Thyroid gland (tissue), 4 donors: ENCODE measurements at regions not wholly inside any gene's neighbourhood (a gene's known extent, or its start where the extent isn't known, plus 50 kb on each side); places are given as distances from the start of the nearest gene placed in this dataset.
"Not testable (repeated sequence)": the region's sequence is repeated elsewhere in the genome, so short reads cannot be mapped to it uniquely, and the experiment has no call there.

ENCODE experiments used
- DNase-seq, 2 donors: peaks; one replicate each; pipeline ENCODE4 v3.0.0-alpha.2; 2019
- H3K27ac ChIP-seq, 3 donors: fragments of 200-600 bp; sonication (generic); 1 replicate in 2 of 3; 2 replicates in 1 of 3; pipeline ENCODE4 v1.5.1; 2016 to 2019; ENCODE audit warnings: mild to moderate bottlenecking in 1 of 3, moderate library complexity in 1 of 3
- H3K27me3 ChIP-seq: fragments of 200-600 bp; sonication (generic); one replicate; pipeline ENCODE4 v1.5.1; 2019
- H3K36me3 ChIP-seq, 2 donors: fragments of 200-600 bp; sonication (generic); one replicate each; pipeline ENCODE4 v1.5.1; 2016 to 2019
- H3K4me1 ChIP-seq, 2 donors: fragments of 200-600 bp; sonication (generic); one replicate each; pipeline ENCODE4 v1.5.1; 2017 to 2019
- H3K4me3 ChIP-seq, 3 donors: fragments of 200-600 bp; sonication (generic); replicated peaks in 1 of 3; 1 replicate in 2 of 3; 2 replicates in 1 of 3; pipeline ENCODE4 v1.5.1; 2016; ENCODE audit warnings: mild to moderate bottlenecking in 1 of 3
- H3K9me3 ChIP-seq: fragments of 200-600 bp; sonication (generic); one replicate; pipeline ENCODE4 v1.5.1; 2017
- CTCF ChIP-seq, 6 experiments: fragments of 200-600 bp in 3 of 6; fragments of 450-650 bp in 3 of 6; sonication (generic) in 3 of 6; IDR thresholded peaks; one replicate each; pipeline ENCODE4 v1.5.1; 2016 to 2019; ENCODE audit warnings: antibody characterized with exemption in 6 of 6, mild to moderate bottlenecking in 2 of 6, inconsistent platforms in 1 of 6, moderate library complexity in 1 of 6
- POLR2A ChIP-seq, 2 donors: fragments of 450-650 bp; IDR thresholded peaks; one replicate each; pipeline ENCODE4 v1.6.1; 2017; ENCODE audit warnings: antibody characterized with exemption in 2 of 2, mild to moderate bottlenecking in 2 of 2, moderate library complexity in 1 of 2
- WGBS, 2 donors: methylation state at CpG; one replicate each; pipeline ENCODE4 v1.1.5; 2017; 5-methylcytosine and 5-hydroxymethylcytosine counted together
- intact Hi-C: fragments of 100-400 bp; cut with DNase I; formaldehyde crosslinking; loops from one replicate; pipeline ENCODE4 v1.15.1; 2023

- intact Hi-C loops = no loop called here
- Histone ChIP-seq H3K27ac (no peak overlapping the region), H3K27me3 (no peaks in the 10 kb centered on the region), H3K36me3 (no peaks in the 10 kb centered on the region), H3K9me3 (no peaks in the 10 kb centered on the region), H3K4me1 (no peaks in the 10 kb centered on the region), H3K4me3 (no peak overlapping the region)
- TF ChIP-seq CTCF (IDR thresholded peaks at IDR 0.05) (no peak), POLR2A (IDR thresholded peaks at IDR 0.05) (no peak)
- WGBS, 2 donors = 89 to 91% methylated on average over 10 of the region's 10 CpGs
- DNase-seq = no peak
Measured at GRCh38 chr19:28546148-28546685, 666.7 kb downstream of the UQCRFS1 start.

- H3K36me3 ChIP-seq, DNase-seq, H3K27ac ChIP-seq, H3K27me3 ChIP-seq, intact Hi-C loops, H3K4me3 ChIP-seq, H3K9me3 ChIP-seq, H3K4me1 ChIP-seq: not testable (repeated sequence)
- 87 to 89% methylated on average over 7 of the region's 7 CpGs for WGBS, 2 donors
Measured at GRCh38 chr19:28545397-28545796, 667.6 kb downstream of the UQCRFS1 start.

- no peaks in the 10 kb centered on the region for H3K9me3 ChIP-seq
- TF ChIP-seq CTCF (IDR thresholded peaks at IDR 0.05) = no peak
- TF ChIP-seq POLR2A (IDR thresholded peaks at IDR 0.05) = no peak
- no peaks in the 10 kb centered on the region for H3K4me1 ChIP-seq
- H3K36me3 ChIP-seq = no peaks in the 10 kb centered on the region
- DNase-seq = no peak
- WGBS, 2 donors = 90 to 95% methylated on average over 2 of the region's 2 CpGs
- intact Hi-C loops = no loop called here
- H3K4me3 ChIP-seq = no peak overlapping the region
- no peak overlapping the region for H3K27ac ChIP-seq
- H3K27me3 ChIP-seq = no peaks in the 10 kb centered on the region
Measured at GRCh38 chr19:28544451-28545261, 668.3 kb downstream of the UQCRFS1 start.

GRCh38 chr19:28543244-28543776 is 669.6 kb downstream of the UQCRFS1 start:
- H3K9me3 ChIP-seq = no peaks in the 10 kb centered on the region
- H3K4me3 ChIP-seq = no peak overlapping the region
- TF ChIP-seq CTCF (IDR thresholded peaks at IDR 0.05) (no peak), POLR2A (IDR thresholded peaks at IDR 0.05) (no peak)
- 87 to 94% methylated on average over 5 of the region's 5 CpGs for WGBS, 2 donors
- no peak for DNase-seq
- no peaks in the 10 kb centered on the region for H3K27me3 ChIP-seq
- no peak overlapping the region for H3K27ac ChIP-seq
- H3K36me3 ChIP-seq = no peaks in the 10 kb centered on the region
- no peaks in the 10 kb centered on the region for H3K4me1 ChIP-seq
- intact Hi-C loops = no loop called here

- 78 to 82% methylated on average over 12 of the region's 12 CpGs for WGBS, 2 donors
- no peaks in the 10 kb centered on the region for H3K27me3 ChIP-seq
- no peak for DNase-seq
- H3K36me3 ChIP-seq = no peaks in the 10 kb centered on the region
- H3K27ac ChIP-seq = no peak overlapping the region
- TF ChIP-seq POLR2A (IDR thresholded peaks at IDR 0.05) = no peak
- TF ChIP-seq CTCF (IDR thresholded peaks at IDR 0.05) = no peak
- H3K4me3 ChIP-seq = no peak overlapping the region
- H3K9me3 ChIP-seq = no peaks in the 10 kb centered on the region
- no peaks in the 10 kb centered on the region for H3K4me1 ChIP-seq
- intact Hi-C loops = no loop called here
Measured at GRCh38 chr19:28542394-28543243, 670.3 kb downstream of the UQCRFS1 start.
